Transverse colon (tissue), 4 donors: ENCODE measurements at regions not wholly inside any gene's neighbourhood (a gene's known extent, or its start where the extent isn't known, plus 50 kb on each side); places are given as distances from the start of the nearest gene placed in this dataset.

Experiments used
- CTCF ChIP-seq, 5 experiments: fragments of 200-600 bp in 3 of 5; fragments of 450-650 bp in 2 of 5; sonication (generic) in 3 of 5; IDR thresholded peaks; 1 replicate in 2 of 5; 2 replicates in 3 of 5; pipeline ENCODE4 v1.5.1; 2016 to 2017; ENCODE audit warnings: antibody characterized with exemption in 5 of 5, inconsistent platforms in 3 of 5, mild to moderate bottlenecking in 2 of 5, moderate library complexity in 1 of 5
- EP300 ChIP-seq: sonication (generic); formaldehyde crosslinking; IDR thresholded peaks from one replicate; pipeline ENCODE4 v1.6.1; 2017; ENCODE audit warnings: antibody characterized with exemption, low read depth
- POLR2A ChIP-seq: fragments of 450-650 bp; IDR thresholded peaks from one replicate; pipeline ENCODE4 v1.6.1; 2016; ENCODE audit warnings: antibody characterized with exemption, mild to moderate bottlenecking, moderate library complexity
- POLR2AphosphoS5 ChIP-seq, 3 donors: sonication (generic); formaldehyde crosslinking; IDR thresholded peaks; one replicate each; pipeline ENCODE4 v1.6.1; 2016; ENCODE audit warnings: antibody characterized with exemption in 3 of 3

GRCh38 chr2:45227347-45227746 is 218.1 kb upstream of the SIX2 start:
- no peak for TF ChIP-seq CTCF (IDR thresholded peaks at IDR 0.05)
- no peak for TF ChIP-seq POLR2AphosphoS5 (IDR thresholded peaks at IDR 0.05)
- TF ChIP-seq POLR2A: no peak
- no peak for TF ChIP-seq EP300
